ENCODE measurements at regions not wholly inside any gene's neighbourhood (a gene's known extent, or its start where the extent isn't known, plus 50 kb on each side); places are given as distances from the start of the nearest gene placed in this dataset.

- no peak overlapping the region for H3K4me2 ChIP-seq (ENCODE audit: insufficient read depth, low read length)
- FAIRE-seq (no peak), DNase-seq (ENCODE audit: low read depth, low spot score) (no peak)
- no TSS peak for BruUV-seq (replicated peaks)
- no peak overlapping the region for H2AFZ ChIP-seq (ENCODE audit: low read depth, low read length)
- H3K27ac ChIP-seq (ENCODE audit: insufficient read depth, low read depth, low read length) = no peak overlapping the region
- no peaks in the 10 kb centered on the region for H3K4me1 ChIP-seq (ENCODE audit: control insufficient read depth, extremely low read depth, insufficient read depth, low read length)
- no peaks in the 10 kb centered on the region for H3K36me3 ChIP-seq (ENCODE audit: control insufficient read depth in 2 of 2, extremely low read depth in 1 of 2, insufficient read depth in 2 of 2, low read length in 2 of 2)
- no peak overlapping the region for H3K4me3 ChIP-seq (replicated peaks in 1 of 3; ENCODE audit: insufficient read depth in 1 of 3, low read depth in 1 of 3, low read length in 3 of 3)
- intact Hi-C loops (cut with micrococcal nuclease) = no loop called here
- CTCF ChIA-PET = interaction anchor here (0.7 kb wide), 1 partner anchor 8 kb away, joined by 3 read pairs; no protein-coding TSS in a partner anchor
- no peaks in the 10 kb centered on the region for H3K9me1 ChIP-seq (replicated peaks; ENCODE audit: control insufficient read depth, extremely low read depth, insufficient read depth, low read length)
- dilution Hi-C loops (cut with MboI; ENCODE audit: extremely low pct_ligation_motif_present, low sequenced_read_pairs) = no loop called here
- no peaks in the 10 kb centered on the region for H4K20me1 ChIP-seq (replicated peaks; ENCODE audit: control insufficient read depth, extremely low read depth, insufficient read depth, low read length)
- H3K27me3 ChIP-seq (ENCODE audit: control insufficient read depth in 2 of 2, insufficient read depth in 2 of 2, low read length in 2 of 2) = no peaks in the 10 kb centered on the region
- H3K79me2 ChIP-seq (ENCODE audit: control insufficient read depth, insufficient read depth, low read length) = no peaks in the 10 kb centered on the region
- H3K9ac ChIP-seq (replicated peaks; ENCODE audit: extremely low read depth, insufficient read depth, low read length) = no peak overlapping the region
- peaks cover 2% of the 10 kb centered on the region for H3K9me3 ChIP-seq (replicated peaks; ENCODE audit: control insufficient read depth, insufficient read depth, low read length)
- TF ChIP-seq MAX (IDR thresholded peaks at IDR 0.05; ENCODE audit: insufficient read depth, insufficient read length) (no peak), GATA2 (IDR thresholded peaks at IDR 0.05; ENCODE audit: insufficient read depth, insufficient read length, low read depth, low read length) (no peak), MYC (IDR thresholded peaks at IDR 0.05; ENCODE audit: low read depth, low read length) (no peak), POLR2A (IDR thresholded peaks at IDR 0.05; ENCODE audit: low read depth, low read length) (no peak), POLR2AphosphoS5 (IDR thresholded peaks at IDR 0.05; ENCODE audit: insufficient read depth, low read depth, low read length) (no peak), FOS (IDR thresholded peaks at IDR 0.05; ENCODE audit: borderline replicate concordance, insufficient read depth, low read length) (no peak), JUN (IDR thresholded peaks at IDR 0.05; ENCODE audit: borderline replicate concordance, insufficient read depth, insufficient read length, low read depth) (no peak), CTCF (IDR thresholded peaks at IDR 0.05; ENCODE audit: extremely low read depth in 1 of 2, insufficient read depth in 1 of 2, low read depth in 1 of 2, low read length in 2 of 2) (no peak), EZH2 (IDR thresholded peaks at IDR 0.05; ENCODE audit: borderline replicate concordance, low read depth, low read length, severe bottlenecking) (no peak)
- POLR2A ChIA-PET = no interaction called here
These were observed 484.6 kb upstream of the HS6ST1 start for GRCh38 chr2:128803222-128803621.
